CD4-positive, alpha-beta T cell treated with Interleukin-17A for 4 hours (primary cell): ENCODE measurements at regions not wholly inside any gene's neighbourhood (a gene's known extent, or its start where the extent isn't known, plus 50 kb on each side); places are given as distances from the start of the nearest gene placed in this dataset.

Source experiments
- DNase-seq: peaks from one replicate; pipeline ENCODE4 v3.0.0-alpha.2; 2020; ENCODE audit warnings: mixed read lengths

DNA sequence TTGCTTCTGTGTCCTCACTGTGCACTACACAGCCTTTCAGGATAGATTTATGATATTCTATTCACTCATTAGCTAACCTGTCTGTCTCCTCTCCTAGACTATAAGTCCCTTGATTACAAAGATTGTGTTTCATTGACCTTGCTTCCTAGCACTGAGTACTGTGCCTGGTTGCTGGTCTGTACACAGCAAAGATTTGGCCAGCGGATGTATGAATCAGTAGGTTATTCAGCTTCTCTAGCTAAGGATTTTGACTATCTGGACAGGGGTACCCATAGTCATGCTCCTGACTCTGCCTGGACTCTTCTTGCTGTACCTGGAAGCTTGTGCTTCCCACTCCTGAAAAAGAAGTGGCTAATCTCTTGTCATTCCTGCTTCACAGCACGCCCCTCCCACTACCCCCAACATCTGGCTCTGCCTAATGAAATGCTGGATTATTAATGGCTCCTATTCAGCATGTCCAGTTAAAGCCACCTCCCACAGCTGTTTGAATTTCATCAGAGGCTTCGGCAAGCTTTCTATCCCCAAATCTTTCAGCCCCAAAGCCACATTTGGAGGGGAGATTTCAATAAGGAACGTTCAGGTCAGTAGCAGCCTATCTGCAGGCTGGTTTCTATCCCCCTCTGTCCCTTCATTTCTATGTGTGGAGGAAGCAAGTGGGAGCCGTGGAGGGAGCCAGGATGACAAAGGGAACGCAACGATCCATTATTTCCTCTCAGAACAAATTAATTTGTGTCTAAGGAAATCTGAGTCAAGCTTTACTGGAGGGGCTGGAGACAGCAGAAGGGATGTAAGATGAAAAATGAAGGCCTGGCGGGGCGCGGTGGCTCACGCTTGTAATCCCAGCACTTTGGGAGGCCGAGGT lies 64.8 kb upstream of the PPM1J start:
- no peak for DNase-seq

DNA sequence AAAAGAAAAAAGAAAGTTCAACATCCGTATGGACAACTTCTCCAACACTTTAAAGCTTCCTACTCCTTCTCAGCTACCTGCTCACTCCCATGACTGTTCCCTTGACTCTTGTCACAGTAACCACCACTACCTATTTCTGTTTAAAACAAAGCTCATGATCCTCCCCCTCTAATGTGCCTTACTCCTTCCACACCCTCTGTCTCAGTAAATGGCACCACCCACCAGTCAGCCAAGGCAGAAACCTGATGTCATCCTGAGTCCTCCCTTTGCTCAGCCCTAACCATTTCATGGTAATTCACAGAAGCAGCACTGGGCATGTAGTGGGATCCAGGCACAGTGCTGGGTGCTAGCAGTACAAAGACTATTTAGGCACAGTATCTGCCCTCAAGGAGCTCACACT lies 63.0 kb upstream of the PPM1J start:
- DNase-seq, result no peak

DNA sequence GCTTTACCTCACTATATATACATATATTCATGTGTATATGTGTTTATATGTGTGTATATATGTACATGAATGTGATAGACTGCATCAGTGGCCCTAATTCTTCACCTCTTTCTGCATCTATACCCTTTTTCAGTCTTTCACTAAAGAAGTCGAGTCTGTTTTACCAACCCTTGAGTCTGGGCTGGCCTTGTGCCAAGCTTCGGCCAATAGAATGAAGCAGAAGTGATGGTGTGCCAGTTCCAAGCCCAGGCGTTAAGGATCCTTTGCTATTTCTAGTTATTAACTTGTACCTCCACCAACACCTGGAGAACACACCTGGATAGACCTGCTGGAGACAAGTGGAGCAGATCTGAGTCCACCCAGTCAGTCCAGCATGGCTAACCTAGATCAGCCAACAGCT lies 61.6 kb upstream of the PPM1J start:
- no peak for DNase-seq

DNA sequence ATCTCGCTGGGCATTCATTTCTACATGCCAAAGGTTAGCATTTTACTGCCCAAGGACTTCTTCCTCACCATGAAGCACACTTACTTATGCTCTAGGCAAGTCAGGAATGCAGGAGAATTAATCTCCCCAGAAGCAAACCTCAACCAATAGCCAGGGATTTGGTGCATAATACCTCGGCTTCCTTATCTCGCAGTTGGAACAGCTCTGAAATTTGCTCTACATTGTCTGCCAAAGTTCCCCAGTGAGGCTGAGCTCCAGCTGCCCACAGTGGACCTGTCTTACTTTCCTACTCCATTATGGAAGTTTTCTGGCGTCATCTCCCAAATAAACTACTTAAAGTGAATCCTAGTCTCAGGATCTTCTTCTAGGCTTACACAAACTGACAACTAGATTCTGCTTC lies 57.6 kb upstream of the PPM1J start:
- no peak for DNase-seq

DNA sequence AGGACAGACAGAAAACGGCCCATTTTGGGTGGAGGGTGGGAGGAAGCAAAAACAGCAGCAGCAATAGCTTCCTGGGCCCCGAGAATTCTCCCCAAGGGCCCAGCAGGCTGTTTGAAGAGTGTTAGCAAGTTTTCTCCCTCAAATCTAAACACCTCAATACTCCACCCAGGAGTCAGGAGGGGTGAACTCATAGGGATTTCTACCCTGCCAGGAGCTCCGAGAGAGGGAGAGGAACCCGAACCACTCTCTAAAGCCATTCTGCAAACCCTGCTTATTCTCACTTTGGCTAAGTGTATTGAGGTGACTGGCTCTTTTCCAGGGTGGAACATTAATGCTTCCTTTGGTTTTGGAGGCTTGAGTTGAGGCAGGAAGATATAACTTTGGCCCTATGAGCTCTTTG lies 55.6 kb upstream of the PPM1J start:
- no peak for DNase-seq

DNA sequence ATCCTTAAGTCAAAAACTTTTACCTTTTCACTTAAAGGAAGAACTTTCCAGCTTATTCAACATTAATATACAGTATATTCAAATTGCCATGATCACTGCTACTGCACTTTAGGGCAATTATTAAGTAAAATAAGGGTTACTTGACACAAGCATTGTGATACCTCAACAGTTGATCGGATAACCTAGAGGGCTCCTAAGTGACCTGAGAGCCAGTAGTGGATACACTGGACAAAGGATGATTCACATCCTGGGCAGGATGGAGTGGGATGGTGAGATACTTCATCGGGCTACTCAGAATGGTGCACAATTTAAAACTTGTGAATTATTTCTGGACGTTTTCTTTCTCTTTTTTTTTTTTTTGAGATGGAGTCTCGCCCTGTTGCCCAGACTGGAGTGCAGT lies 54.5 kb upstream of the PPM1J start:
- no peak for DNase-seq

DNA sequence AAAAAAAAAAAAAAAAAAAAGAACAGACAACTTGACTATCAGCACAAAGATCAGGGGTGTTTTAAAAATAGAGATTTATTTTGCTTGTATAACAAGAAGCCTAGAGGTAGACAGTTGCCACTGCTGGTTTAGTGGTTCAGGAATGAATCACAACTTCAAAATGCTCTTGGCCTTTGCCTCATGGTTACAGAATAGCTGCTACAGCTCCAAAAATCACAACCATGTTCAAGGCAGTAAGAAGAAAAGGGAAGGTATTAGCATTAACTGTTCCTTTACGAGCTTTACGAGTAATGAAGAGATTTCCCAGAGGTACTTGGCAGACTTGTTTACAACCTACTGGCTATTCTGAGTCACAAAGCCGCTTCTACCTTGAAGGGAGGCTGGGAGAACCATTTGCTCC lies 52.5 kb upstream of the PPM1J start:
- no peak for DNase-seq
